Esophagus muscularis mucosa (tissue), 3 donors: ENCODE measurements at regions not wholly inside any gene's neighbourhood (a gene's known extent, or its start where the extent isn't known, plus 50 kb on each side); places are given as distances from the start of the nearest gene placed in this dataset.

Experiments
- CTCF ChIP-seq, 3 experiments: fragments of 200-600 bp in 2 of 3; fragments of 450-650 bp in 1 of 3; sonication (generic) in 2 of 3; IDR thresholded peaks; one replicate each; pipeline ENCODE4 v1.5.1; 2017 to 2019; ENCODE audit warnings: antibody characterized with exemption in 3 of 3, mild to moderate bottlenecking in 2 of 3, moderate library complexity in 1 of 3
- POLR2A ChIP-seq: fragments of 450-650 bp; IDR thresholded peaks from one replicate; pipeline ENCODE4 v1.6.1; 2017; ENCODE audit warnings: antibody characterized with exemption, moderate library complexity, mild to moderate bottlenecking, low read depth
- POLR2AphosphoS5 ChIP-seq, 2 donors: sonication (generic); formaldehyde crosslinking; IDR thresholded peaks; one replicate each; pipeline ENCODE4 v1.6.1; 2017; ENCODE audit warnings: antibody characterized with exemption in 2 of 2

- TF ChIP-seq CTCF (IDR thresholded peaks at IDR 0.05) (no peak), POLR2A (no peak), POLR2AphosphoS5 (IDR thresholded peaks at IDR 0.05) (no peak)
Measured at GRCh38 chr2:769771-770170, 92.6 kb upstream of the TMEM18 start.
